HEK293 (cell line): ENCODE measurements at regions not wholly inside any gene's neighbourhood (a gene's known extent, or its start where the extent isn't known, plus 50 kb on each side); places are given as distances from the start of the nearest gene placed in this dataset.

Experiments
- HOXA7 ChIP-seq: sonication (generic); formaldehyde crosslinking; IDR thresholded peaks from 2 replicates; pipeline ENCODE4 v1.8.1; 2022; ENCODE audit warnings: missing genetic modification reagents, borderline replicate concordance
- SP2 ChIP-seq: fragments of 450-650 bp; formaldehyde crosslinking; IDR thresholded peaks from 2 replicates; pipeline ENCODE4 v1.5.1; 2016; ENCODE audit warnings: missing biosample characterization, missing genetic modification characterization
- ZNF121 ChIP-seq: fragments of 450-650 bp; formaldehyde crosslinking; IDR thresholded peaks from 2 replicates; pipeline ENCODE4 v1.5.1; 2016; ENCODE audit warnings: missing biosample characterization, missing genetic modification characterization
- ZNF184 ChIP-seq: fragments of 450-650 bp; IDR thresholded peaks from 2 replicates; pipeline ENCODE4 v1.5.1; 2018; ENCODE audit warnings: missing biosample characterization, mild to moderate bottlenecking, missing genetic modification characterization
- ZNF354C ChIP-seq: fragments of 450-650 bp; formaldehyde crosslinking; IDR thresholded peaks from 2 replicates; pipeline ENCODE4 v1.5.1; 2016; ENCODE audit warnings: missing biosample characterization, missing genetic modification characterization, low read depth, borderline replicate concordance
- TF ChIP-seq, protein P1 (sequence below): fragments of 450-650 bp; formaldehyde crosslinking; IDR thresholded peaks from 2 replicates; pipeline ENCODE4 v1.5.1; 2017; ENCODE audit warnings: missing biosample characterization, missing genetic modification characterization
- TF ChIP-seq, protein P2 (sequence below): fragments of 450-650 bp; formaldehyde crosslinking; IDR thresholded peaks from 2 replicates; pipeline ENCODE4 v1.5.1; 2016; ENCODE audit warnings: missing biosample characterization, missing genetic modification characterization
- TF ChIP-seq, protein P3 (sequence below): fragments of 450-650 bp; formaldehyde crosslinking; IDR thresholded peaks from 2 replicates; pipeline ENCODE4 v1.5.1; 2016; ENCODE audit warnings: missing biosample characterization, missing genetic modification characterization
- TF ChIP-seq, protein P4 (sequence below): fragments of 450-650 bp; formaldehyde crosslinking; IDR thresholded peaks from 2 replicates; pipeline ENCODE4 v1.5.1; 2016; ENCODE audit warnings: missing biosample characterization, missing genetic modification characterization
- TF ChIP-seq, protein P5 (sequence below): fragments of 450-650 bp; formaldehyde crosslinking; conservative IDR thresholded peaks from 2 replicates; pipeline ENCODE4 v1.5.1; 2016; ENCODE audit warnings: low read depth, missing biosample characterization, missing genetic modification characterization

DNA sequence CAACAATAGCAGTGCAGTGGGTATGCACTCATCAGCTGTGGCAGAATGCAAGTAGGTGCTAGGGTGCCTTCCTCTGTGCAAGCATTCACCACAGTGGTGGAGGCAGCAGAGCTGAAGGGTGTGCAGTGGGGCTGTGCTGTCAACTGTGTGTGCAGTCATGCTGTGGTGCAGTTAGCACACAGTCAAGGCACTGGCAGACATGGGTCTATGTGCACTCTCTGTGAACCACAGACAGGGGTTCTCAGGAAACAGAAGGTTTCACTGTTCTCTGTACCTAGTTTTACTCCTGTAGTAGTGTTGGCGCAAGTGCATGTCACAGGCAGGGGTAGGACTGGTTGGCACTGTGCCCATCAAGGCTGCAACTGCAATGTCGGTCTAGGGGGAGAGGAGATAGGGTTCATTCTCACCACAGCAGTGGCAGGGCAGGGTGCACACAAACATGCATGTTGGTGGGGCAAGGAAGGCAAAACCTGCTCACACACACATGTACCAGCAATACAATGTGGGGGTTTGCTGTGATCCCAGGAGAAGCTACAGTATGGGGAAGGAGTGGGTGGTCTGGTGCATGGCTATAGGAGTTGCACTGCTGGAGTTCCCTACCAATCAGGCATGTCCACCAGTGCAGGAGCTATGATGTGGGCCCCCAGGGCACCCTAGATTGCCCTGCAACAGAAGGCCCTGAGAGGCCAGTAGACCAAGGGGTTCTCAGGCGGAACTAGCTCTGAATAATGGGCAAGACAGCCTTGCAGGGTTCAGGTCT, 242.7 kb upstream of the DDX18 start:
- TF ChIP-seq ZNF184 (tag by site-specific recombination) (no peak), HOXA7 (CRISPR knock-in tag) (no peak), SP2 (tag by site-specific recombination) (no peak), ZNF354C (no peak), ZNF121 (tag by site-specific recombination) (no peak)
- TF ChIP-seq, protein P1, sequence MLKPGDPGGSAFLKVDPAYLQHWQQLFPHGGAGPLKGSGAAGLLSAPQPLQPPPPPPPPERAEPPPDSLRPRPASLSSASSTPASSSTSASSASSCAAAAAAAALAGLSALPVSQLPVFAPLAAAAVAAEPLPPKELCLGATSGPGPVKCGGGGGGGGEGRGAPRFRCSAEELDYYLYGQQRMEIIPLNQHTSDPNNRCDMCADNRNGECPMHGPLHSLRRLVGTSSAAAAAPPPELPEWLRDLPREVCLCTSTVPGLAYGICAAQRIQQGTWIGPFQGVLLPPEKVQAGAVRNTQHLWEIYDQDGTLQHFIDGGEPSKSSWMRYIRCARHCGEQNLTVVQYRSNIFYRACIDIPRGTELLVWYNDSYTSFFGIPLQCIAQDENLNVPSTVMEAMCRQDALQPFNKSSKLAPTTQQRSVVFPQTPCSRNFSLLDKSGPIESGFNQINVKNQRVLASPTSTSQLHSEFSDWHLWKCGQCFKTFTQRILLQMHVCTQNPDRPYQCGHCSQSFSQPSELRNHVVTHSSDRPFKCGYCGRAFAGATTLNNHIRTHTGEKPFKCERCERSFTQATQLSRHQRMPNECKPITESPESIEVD (tag by site-specific recombination) = no peak
- TF ChIP-seq, protein P2, sequence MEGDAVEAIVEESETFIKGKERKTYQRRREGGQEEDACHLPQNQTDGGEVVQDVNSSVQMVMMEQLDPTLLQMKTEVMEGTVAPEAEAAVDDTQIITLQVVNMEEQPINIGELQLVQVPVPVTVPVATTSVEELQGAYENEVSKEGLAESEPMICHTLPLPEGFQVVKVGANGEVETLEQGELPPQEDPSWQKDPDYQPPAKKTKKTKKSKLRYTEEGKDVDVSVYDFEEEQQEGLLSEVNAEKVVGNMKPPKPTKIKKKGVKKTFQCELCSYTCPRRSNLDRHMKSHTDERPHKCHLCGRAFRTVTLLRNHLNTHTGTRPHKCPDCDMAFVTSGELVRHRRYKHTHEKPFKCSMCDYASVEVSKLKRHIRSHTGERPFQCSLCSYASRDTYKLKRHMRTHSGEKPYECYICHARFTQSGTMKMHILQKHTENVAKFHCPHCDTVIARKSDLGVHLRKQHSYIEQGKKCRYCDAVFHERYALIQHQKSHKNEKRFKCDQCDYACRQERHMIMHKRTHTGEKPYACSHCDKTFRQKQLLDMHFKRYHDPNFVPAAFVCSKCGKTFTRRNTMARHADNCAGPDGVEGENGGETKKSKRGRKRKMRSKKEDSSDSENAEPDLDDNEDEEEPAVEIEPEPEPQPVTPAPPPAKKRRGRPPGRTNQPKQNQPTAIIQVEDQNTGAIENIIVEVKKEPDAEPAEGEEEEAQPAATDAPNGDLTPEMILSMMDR = no peak
- TF ChIP-seq, protein P3, sequence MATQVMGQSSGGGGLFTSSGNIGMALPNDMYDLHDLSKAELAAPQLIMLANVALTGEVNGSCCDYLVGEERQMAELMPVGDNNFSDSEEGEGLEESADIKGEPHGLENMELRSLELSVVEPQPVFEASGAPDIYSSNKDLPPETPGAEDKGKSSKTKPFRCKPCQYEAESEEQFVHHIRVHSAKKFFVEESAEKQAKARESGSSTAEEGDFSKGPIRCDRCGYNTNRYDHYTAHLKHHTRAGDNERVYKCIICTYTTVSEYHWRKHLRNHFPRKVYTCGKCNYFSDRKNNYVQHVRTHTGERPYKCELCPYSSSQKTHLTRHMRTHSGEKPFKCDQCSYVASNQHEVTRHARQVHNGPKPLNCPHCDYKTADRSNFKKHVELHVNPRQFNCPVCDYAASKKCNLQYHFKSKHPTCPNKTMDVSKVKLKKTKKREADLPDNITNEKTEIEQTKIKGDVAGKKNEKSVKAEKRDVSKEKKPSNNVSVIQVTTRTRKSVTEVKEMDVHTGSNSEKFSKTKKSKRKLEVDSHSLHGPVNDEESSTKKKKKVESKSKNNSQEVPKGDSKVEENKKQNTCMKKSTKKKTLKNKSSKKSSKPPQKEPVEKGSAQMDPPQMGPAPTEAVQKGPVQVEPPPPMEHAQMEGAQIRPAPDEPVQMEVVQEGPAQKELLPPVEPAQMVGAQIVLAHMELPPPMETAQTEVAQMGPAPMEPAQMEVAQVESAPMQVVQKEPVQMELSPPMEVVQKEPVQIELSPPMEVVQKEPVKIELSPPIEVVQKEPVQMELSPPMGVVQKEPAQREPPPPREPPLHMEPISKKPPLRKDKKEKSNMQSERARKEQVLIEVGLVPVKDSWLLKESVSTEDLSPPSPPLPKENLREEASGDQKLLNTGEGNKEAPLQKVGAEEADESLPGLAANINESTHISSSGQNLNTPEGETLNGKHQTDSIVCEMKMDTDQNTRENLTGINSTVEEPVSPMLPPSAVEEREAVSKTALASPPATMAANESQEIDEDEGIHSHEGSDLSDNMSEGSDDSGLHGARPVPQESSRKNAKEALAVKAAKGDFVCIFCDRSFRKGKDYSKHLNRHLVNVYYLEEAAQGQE (tag by site-specific recombination) = no peak
- TF ChIP-seq, protein P4, sequence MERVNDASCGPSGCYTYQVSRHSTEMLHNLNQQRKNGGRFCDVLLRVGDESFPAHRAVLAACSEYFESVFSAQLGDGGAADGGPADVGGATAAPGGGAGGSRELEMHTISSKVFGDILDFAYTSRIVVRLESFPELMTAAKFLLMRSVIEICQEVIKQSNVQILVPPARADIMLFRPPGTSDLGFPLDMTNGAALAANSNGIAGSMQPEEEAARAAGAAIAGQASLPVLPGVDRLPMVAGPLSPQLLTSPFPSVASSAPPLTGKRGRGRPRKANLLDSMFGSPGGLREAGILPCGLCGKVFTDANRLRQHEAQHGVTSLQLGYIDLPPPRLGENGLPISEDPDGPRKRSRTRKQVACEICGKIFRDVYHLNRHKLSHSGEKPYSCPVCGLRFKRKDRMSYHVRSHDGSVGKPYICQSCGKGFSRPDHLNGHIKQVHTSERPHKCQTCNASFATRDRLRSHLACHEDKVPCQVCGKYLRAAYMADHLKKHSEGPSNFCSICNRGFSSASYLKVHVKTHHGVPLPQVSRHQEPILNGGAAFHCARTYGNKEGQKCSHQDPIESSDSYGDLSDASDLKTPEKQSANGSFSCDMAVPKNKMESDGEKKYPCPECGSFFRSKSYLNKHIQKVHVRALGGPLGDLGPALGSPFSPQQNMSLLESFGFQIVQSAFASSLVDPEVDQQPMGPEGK (tag by site-specific recombination) = no peak
- TF ChIP-seq, protein P5, sequence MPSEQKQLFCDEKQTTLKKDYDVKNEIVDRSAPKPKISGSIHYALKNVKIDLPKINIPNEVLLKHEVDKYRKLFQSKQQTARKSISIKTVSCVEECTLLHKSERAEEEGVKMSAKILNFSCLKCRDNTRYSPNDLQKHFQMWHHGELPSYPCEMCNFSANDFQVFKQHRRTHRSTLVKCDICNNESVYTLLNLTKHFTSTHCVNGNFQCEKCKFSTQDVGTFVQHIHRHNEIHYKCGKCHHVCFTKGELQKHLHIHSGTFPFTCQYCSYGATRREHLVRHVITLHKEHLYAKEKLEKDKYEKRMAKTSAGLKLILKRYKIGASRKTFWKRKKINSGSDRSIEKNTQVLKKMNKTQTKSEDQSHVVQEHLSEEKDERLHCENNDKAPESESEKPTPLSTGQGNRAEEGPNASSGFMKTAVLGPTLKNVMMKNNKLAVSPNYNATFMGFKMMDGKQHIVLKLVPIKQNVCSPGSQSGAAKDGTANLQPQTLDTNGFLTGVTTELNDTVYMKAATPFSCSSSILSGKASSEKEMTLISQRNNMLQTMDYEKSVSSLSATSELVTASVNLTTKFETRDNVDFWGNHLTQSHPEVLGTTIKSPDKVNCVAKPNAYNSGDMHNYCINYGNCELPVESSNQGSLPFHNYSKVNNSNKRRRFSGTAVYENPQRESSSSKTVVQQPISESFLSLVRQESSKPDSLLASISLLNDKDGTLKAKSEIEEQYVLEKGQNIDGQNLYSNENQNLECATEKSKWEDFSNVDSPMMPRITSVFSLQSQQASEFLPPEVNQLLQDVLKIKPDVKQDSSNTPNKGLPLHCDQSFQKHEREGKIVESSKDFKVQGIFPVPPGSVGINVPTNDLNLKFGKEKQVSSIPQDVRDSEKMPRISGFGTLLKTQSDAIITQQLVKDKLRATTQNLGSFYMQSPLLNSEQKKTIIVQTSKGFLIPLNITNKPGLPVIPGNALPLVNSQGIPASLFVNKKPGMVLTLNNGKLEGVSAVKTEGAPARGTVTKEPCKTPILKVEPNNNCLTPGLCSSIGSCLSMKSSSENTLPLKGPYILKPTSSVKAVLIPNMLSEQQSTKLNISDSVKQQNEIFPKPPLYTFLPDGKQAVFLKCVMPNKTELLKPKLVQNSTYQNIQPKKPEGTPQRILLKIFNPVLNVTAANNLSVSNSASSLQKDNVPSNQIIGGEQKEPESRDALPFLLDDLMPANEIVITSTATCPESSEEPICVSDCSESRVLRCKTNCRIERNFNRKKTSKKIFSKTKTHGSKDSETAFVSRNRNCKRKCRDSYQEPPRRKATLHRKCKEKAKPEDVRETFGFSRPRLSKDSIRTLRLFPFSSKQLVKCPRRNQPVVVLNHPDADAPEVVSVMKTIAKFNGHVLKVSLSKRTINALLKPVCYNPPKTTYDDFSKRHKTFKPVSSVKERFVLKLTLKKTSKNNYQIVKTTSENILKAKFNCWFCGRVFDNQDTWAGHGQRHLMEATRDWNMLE (tag by site-specific recombination) = no peak
